HG02938 (cell line): ENCODE measurements at regions not wholly inside any gene's neighbourhood (a gene's known extent, or its start where the extent isn't known, plus 50 kb on each side); places are given as distances from the start of the nearest gene placed in this dataset.
A peak's percentile ranks its signal among the peaks of the same experiment; 100 is the strongest.
"Not testable (repeated sequence)": the region's sequence is repeated elsewhere in the genome, so short reads cannot be mapped to it uniquely, and the experiment has no call there.

Experiments
- ATAC-seq: cut with Tn5 transposase; IDR thresholded peaks from one replicate; pipeline ENCODE4 v1.9.1; 2021; ENCODE audit warnings: mild to moderate bottlenecking, moderate library complexity; ENCODE audit not compliant: unreplicated experiment

DNA sequence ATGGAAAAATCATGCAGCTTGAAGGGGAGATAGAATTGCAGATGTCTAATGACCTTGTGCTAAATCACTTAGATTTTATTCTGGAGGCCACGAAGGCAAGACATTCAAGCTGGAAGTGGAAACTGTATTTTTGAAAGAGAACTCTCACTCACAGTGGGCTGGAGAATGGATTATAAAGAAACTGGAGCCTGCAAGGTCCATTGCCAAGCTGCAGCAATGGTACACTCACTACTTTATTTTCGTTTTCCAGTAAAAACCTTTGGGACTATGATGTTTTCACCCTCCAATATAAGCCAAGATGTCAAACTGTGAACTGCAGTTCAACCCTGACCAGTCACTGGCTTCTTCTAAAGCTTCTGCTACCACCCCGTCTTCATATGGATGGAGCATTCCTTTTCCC is 62.0 kb downstream of the SKIDA1 start:
- ATAC-seq = no peak

DNA sequence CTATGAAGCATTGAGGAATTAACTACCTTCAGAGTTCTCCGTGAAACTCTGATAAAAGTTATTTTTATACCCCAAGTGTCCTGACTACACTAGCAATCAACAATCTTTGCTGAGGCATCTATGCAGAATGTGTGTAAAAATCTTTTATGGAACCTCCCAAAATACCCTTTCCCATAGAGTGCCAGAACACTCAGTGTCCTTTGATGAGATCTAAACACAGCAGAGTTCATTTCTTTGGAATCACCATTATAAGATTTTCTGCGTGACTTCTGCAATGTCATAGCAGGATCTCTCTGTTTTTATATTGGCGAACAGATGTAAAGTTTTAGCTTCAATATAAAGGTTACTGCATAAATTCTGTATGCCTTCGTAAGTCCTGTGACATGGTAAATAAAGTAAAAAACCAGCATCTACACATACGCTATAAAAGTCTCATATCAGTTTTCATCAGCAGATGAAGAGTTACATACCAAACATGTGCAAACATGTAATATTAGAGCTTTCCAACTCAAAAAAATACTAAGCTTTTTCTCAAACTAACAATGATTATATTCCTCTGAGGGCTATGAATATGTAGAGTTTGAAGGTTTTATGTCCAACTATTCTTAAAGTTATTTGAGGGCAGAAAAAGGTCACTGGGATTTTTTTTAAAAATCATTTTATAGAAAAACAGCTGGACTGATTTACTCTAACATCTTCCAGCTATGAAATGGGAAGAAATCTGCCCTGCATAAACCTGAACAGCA is 67.2 kb downstream of the SKIDA1 start:
- no peak for ATAC-seq

DNA sequence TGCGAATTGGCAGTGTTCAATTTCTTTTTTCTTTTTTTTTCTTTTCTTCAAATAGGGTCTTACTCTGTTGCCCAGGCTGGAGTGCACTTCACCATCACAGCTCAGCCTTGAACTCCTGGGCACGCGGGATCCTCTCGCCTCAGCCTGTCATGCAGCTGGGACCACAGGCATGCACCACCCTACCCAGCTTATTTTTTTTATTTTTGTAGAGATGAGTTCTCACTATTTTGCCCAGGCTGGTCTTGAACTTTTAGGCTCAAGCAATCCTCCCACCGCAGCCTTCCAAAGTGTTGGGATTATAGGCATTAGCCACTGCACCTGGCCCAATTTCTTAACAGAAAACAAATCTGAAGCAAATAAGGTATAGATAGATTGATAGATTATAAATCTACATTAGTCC is 69.3 kb downstream of the SKIDA1 start:
- ATAC-seq = no peak

DNA sequence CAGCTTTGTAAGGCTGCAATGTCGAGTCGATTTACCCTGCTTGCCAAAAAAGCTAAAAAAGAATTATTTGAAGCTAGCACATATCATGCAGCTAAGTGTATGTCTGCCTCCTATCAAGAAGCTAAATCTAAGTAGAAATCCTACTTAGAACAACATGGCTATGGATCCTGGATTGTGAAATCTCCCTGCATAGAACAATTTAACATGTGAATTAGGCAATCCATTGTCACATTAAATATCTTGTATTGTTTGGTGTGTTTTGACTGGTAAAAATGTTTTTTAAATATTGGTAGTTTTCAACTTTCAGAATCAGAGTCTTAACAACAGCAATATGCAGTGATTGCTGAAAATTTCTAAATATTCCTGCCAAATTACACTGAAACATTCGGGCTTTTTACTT is 73.3 kb downstream of the SKIDA1 start:
- no peak for ATAC-seq

DNA sequence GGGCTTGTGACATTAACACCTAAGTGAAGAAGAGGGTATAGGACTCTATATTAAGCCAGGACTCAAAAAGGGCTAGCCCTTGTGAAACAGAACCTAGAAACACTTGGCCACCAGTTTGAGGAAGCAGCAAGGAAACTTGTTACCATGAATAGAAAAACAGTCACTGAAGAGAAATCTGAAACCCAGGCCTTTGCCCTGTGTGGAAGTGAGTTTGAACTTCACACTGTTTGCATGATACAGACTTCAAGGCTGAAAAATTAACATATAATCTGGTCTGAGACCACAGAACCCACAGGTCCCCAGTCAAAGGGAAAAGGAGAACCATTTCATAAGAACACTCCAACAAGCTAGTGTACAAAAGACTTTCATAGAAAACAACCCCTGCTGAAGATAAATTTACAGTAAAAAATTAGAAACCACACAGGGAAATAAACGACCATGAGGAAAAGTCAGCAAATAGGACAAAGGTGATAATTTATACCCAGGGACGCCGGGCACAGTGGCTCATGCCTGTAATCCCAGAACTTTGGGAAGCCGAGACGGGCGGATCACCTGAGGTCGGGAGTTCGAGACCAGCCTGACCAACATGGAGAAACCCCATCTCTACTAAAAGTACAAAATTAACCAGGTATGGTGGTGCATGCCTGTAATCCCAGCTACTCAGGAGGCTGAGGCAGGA is 76.1 kb downstream of the SKIDA1 start:
- peak; percentile 90 for ATAC-seq

DNA sequence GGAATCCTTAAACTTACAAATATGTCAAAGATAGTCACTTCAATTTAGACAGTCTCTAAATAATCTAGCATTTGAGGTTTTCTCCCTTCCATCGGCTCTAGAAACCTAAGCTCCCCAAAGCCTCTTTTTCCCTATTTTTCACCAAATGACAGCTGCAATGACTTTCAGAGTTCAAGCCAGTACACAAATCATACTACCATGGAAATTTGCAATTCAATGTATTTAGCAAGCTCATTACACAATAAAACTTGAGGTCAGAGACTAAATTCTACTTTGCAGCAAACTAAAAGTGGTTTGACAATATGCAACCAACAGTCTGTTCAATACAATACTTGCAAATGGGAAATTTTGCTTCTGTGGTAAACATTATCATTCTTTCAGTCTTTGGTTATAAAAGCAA is 80.3 kb downstream of the SKIDA1 start:
- ATAC-seq = no peak

DNA sequence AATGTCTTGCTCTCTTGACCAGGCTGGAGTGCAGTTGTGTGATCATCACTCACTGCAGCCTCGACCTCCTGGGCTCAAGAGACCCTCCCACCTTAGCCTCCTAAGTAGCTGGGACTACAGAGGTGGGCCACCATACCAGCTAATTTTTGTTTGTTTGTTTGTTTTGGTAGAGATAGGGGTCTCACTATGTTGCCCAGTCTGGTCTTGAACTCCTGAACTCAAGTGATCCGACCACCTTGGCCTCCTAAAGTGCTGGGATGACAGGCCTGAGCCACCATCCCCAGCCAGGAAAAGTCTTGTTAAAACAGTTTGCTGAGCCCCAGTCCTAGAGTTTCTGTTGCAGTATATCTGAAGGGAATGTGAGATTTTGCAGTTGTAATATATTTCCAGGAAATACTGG is 83.9 kb downstream of the SKIDA1 start:
- ATAC-seq = no peak

DNA sequence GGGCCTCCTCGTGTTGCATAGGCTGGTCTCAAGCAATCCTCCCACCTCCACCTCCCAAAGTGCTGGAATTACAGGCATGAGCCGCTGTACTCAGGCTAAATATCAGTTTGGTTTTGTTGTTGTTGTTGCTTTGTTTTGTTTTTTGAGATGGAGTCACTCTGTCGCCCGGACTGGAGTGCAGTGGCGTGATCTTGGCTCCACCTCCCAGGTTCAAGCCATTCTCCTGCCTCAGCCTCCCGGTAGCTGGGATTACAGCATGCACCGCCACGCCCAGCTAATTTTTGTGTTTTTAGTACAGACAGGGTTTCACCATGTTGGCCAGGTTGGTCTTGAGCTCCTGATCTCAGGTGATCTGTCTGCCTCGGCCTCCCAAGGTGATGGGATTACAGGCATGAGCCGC is 86.6 kb downstream of the SKIDA1 start:
- ATAC-seq = not testable (repeated sequence)

DNA sequence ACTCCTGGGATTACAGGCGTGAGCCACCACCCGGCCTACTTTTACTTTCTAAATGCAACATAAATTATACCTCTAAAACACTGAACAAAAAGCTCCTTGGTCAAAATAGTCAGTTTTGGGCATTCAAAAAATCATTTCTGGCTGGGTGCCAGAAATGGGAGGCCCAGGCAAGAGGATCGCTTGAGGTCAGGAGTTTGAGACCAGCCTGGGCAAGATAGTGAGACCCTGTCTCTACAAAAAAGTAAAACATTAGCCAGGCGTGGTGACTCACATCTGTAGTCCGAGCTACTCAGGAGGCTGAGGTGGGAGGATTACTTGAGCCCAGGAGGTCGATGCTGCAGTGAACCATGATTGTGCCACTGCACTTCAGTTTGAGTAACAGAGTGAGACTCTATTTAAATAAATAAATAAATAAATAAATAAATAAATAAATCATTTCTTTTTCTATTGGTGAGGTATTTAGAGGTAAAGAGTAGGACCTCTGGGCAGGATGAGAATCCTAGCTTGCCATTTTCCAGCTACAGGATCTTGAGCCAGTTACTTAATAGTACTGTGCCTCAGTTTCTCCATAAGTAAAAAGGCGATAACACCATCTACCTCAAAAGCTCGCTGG is 87.6 kb downstream of the SKIDA1 start:
- ATAC-seq = no peak

DNA sequence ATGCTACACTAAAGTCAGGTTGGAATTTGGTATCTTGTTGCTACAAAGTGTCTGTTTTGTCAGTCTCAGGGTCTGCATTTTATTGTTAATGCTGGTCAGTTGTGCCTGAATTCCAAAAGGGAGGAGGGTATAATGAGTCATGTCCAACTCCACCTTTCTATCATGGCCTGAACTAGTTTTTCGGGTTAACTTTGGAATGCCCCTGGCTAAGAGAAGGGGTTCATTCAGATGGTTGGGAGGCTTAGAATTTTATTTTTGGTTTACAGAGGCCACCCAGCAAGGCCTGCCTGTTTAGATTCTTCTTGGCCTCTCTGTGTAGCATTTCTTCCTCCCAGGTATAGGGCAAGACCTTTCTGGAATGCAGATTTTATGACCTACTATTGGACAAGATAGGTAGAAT is 93.2 kb downstream of the SKIDA1 start:
- no peak for ATAC-seq

DNA sequence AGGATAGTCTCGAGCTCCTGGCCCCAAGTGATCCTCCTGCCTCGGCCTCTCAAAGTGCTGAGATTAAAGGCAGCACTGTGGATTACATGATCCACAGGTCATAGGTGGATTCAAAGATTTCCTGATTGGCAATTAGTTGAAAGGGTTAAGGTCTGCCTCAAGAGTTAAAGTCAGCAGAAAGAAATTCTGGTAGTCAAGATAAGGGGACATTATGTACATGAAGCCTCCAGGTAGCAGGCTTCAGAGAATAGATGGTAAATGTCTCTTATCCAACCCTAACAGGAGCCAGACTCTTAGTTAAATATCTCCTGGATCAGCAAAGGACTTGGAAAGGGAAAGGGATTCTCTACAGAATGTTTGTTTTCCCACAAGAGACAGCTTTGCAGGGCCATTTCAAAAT is 93.7 kb downstream of the SKIDA1 start:
- ATAC-seq = no peak

DNA sequence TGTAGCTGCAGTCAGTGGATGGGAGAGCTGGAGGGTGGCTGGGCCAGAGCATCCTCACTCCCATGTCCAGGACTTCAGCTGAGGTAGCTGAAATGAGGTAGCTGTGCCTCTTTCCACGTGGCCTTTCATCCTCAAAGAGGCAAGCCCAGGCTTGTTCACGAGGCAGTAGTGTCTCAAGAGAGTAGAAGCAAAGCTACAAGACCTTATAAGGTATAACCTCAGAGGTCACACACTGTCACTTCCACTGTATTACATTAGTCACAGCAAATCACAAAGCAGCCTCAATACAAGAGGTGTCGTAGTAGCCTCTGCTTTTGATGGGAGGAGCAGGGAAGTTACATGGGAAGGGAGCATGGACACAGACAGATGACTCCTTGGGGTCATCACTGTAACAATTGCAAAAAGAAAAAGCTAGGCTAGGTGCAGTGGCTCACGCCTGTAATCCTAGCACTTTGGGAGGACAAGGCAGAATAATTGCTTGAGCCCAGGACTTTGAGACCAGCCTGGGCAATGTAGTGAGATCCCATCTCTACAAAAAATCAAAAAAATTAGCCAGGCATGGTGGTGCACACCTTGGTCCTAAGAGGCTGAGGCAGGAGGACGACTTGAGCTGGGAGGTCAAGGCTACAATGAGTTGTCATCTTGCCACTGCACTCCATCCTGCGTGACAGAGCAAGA is 97.5 kb downstream of the SKIDA1 start:
- no peak for ATAC-seq

DNA sequence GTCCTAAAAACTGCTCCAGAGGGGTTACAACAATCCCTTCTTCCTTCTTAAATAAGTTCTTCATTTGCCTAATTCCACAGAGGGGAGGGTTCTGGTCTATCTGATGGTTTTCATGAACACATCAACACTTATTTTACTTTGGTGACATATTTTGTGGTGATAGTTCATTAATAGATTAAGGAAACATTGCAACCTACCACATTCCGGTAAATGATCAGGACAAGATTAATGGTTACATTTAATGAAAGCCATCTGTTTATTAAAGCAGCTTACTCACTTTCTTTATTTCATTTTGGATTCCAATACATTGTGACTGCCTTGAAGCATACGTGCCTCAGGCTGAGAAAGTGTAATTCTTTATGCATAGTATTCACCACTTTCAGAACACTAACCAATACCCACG is 101.0 kb downstream of the SKIDA1 start:
- no peak for ATAC-seq

DNA sequence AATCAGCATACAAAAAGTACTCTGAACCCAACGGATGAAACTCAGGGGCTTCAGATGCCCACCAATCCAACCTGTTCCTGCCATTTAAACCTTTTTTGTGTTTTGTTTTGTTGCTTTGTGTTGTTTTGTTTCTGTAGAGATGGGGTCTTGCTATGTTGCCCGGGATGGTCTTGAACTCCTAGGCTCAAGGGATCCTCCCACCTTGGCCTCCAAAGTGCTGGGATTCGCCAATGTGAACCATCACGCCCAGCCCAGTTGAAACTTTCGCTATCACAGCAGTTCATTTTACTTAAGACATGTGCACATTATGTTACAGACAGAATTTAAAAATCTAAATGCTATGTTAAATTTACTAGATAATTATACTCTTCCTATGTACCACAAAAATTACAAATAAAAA is 101.6 kb downstream of the SKIDA1 start:
- ATAC-seq = no peak

DNA sequence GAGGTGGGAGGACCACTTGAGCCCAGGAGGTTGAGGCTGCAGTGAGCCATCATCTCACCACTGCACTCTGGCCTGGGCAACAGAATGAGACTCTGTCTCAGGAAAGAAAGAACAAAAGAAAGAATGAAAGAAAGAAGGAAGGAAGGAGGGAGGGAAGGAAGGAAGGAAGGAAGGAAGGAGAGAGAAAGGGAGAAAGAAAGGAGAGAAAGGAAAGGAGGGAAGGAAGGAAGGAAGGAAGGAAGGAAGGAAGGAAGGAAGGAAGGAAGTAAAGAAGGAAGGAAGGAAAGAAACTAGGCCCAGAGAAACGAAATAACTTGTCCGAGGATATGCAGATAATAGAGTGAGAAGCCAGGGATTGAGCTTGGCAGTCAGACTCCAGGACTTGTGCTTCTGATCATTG is 102.1 kb downstream of the SKIDA1 start:
- ATAC-seq = no peak

DNA sequence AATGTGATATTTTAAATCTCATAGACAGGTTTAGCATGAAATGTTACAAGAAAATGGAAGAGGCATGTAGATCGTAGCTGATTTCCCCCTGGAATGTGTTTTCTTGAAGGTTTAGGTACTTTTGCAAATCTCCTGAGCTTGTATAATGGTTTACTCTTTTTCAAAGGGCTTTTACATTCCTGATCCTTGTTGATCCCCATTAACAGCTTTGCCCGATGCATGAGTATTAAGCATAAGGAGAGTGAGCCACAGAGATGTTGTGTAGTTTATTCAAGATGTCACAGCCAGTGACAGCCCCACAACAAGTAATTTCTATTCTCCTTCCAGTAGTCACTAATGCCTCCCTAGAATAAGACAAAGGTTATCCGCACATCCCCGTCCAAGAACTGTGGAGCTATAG is 103.7 kb downstream of the SKIDA1 start:
- ATAC-seq = no peak

DNA sequence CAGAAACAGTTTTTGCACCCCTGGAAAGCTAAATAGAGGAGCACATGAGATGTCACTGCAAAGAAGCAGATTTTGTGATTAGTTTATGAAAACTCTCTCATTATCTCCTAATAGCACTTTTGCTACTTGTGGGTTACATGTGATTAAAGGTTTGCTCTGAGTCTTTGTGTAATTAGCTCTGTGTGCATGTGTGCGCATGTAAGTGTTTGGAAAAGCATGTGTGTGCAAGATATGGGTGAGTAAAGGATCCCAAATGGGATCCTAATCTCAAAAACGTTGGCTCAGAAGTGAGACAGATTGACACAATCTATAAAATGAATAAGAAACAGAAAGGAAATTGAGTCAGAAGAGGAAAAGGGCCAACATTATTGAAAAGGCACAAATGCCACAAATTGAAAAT is 104.5 kb downstream of the SKIDA1 start:
- no peak for ATAC-seq

DNA sequence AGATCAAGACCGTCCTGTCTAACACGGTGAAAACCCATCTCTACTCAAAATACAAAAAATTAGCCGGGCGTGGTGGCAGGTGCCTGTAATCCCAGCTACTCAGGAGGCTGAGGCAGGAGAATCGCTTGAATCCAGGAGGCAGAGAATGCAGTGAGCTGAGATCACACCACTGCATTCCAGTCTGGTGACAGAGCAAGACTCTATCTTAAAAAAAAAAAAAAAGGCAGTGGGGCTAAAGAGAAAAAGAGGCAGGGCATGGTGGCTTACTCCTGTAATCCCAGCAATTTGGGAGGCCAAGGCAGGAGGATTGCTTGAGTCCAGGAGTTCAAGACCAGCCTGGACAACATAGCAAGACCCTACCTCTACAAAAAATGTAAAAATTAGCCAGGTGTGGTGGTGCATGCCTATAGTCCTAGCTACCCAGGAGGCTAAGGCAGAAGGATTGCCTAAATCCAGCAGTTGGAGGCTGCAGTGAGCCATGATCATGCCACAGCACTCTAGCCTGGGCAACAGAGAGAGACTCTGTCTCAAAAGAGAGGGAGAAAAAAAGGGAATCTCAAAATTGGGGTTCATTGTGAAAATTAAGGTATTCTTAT is 106.4 kb downstream of the SKIDA1 start:
- ATAC-seq = not testable (repeated sequence)

DNA sequence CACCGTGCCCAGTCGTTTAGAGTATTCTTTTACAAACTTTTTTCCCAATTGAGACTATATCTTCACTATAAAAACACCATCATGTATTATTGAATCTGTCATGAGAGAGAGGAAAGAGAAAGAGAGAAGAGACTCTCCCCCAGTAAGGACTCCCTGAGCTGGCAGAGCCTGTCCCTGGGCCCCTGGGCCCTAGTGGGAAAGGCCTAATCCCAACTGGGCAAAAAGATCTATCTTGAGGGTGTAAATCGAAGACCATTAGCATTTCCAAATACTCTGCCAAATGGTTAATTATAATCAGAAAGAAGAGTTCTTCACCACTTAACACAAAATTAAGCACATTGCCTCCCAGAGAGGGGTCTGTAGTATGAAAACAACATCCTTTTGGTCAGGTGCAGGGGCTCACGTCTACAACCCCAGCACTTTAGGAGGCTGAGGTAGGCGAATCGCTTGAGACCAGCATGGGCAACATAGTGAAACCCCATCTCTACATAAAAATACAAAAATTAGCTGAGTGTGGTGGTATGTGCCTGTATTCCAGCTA is 108.2 kb downstream of the SKIDA1 start:
- ATAC-seq = no peak

DNA sequence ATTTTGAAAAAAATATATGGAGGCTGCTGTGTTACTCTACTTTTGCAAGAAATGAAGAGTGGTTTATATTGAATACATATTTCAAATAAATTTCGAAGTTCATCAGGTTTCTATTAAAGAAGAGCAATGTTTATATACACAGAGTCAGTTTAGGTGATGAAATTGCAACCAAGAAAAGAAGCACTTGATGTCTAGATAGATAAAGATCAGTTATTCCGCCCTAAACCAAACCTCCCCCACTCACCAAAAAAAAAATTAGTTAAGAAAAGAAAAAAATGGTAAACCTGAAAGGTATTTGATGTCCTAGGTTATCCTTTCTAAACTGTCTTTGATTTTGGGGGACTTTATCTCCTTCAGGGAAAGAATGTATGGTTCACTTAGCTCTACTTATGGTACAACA is 111.8 kb downstream of the SKIDA1 start:
- no peak for ATAC-seq

DNA sequence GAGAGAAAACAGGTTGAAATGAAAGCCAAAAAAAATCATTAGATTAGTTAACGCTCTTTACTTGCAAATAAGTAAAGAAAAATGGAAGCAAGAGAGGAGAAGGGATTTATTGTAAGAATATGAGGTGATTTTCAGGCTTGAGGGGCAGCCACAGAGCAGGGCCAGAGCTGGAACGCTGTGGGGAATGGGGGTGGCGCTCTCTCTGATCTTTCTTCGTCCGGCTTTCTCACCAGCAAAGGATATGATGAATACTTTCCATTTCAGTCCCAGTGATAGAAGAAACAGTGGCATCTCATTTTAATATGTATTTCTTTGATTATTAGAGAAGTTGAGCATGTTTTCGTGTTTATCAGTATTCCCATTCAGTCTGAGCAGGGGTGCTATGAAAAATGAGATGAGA is 112.2 kb downstream of the SKIDA1 start:
- no peak for ATAC-seq
